DOHH2 (cell line): ENCODE measurements at regions not wholly inside any gene's neighbourhood (a gene's known extent, or its start where the extent isn't known, plus 50 kb on each side); places are given as distances from the start of the nearest gene placed in this dataset.

Source experiments
- H3F3A ChIP-seq: fragments of 200-600 bp; sonication (generic), shearing (Covaris generic); 2 replicates; pipeline ENCODE4 v1.6.0; 2016; ENCODE audit warnings: antibody characterized with exemption, mild to moderate bottlenecking; ENCODE audit not compliant: control insufficient read depth, insufficient read depth
- H3K27ac ChIP-seq: fragments of 200-600 bp; sonication (generic); 2 replicates; pipeline ENCODE4 v1.5.1; 2014; ENCODE audit warnings: low read depth, mild to moderate bottlenecking, low read length, moderate library complexity
- H3K27me3 ChIP-seq: fragments of 200-600 bp; sonication (generic); 2 replicates; pipeline ENCODE4 v1.6.1; 2014; ENCODE audit warnings: mild to moderate bottlenecking, low read length, mixed read lengths; ENCODE audit not compliant: control insufficient read depth
- H3K36me3 ChIP-seq: fragments of 200-600 bp; sonication (generic); 2 replicates; pipeline ENCODE4 v1.6.1; 2014; ENCODE audit warnings: mild to moderate bottlenecking, low read length, moderate library complexity, mixed read lengths; ENCODE audit not compliant: control insufficient read depth
- H3K4me1 ChIP-seq: fragments of 200-600 bp; sonication (generic); 2 replicates; pipeline ENCODE4 v1.6.1; 2014; ENCODE audit warnings: mild to moderate bottlenecking, low read length, mixed read lengths; ENCODE audit not compliant: control insufficient read depth
- H3K4me2 ChIP-seq: fragments of 200-600 bp; sonication (generic); 2 replicates; pipeline ENCODE4 v1.6.0; 2014; ENCODE audit warnings: mild to moderate bottlenecking, low read length, moderate library complexity
- H3K4me3 ChIP-seq: fragments of 200-600 bp; sonication (generic); 2 replicates; pipeline ENCODE4 v1.5.1; 2014; ENCODE audit warnings: mild to moderate bottlenecking, low read length, mixed read lengths
- H3K79me2 ChIP-seq: fragments of 200-600 bp; sonication (generic); 2 replicates; pipeline ENCODE4 v1.6.1; 2014; ENCODE audit warnings: mild to moderate bottlenecking, low read length, mixed read lengths; ENCODE audit not compliant: control insufficient read depth
- H3K9me2 ChIP-seq: fragments of 200-600 bp; sonication (generic); replicated peaks from 2 replicates; pipeline ENCODE4 v1.6.1; 2014; ENCODE audit warnings: mild to moderate bottlenecking, low read length, mixed read lengths; ENCODE audit not compliant: control insufficient read depth
- H3K9me3 ChIP-seq: fragments of 200-600 bp; sonication (generic); 2 replicates; pipeline ENCODE4 v1.6.1; 2014; ENCODE audit warnings: antibody characterized with exemption, low read length, mixed read lengths; ENCODE audit not compliant: control insufficient read depth, insufficient read depth
- H4K20me1 ChIP-seq: fragments of 200-600 bp; sonication (generic); 2 replicates; pipeline ENCODE4 v1.6.0; 2014; ENCODE audit warnings: low read depth, mild to moderate bottlenecking, antibody characterized with exemption, low read length, moderate library complexity; ENCODE audit not compliant: control insufficient read depth, insufficient read depth
- CTCF ChIP-seq: fragments of 200-600 bp; sonication (generic); IDR thresholded peaks from one replicate; pipeline ENCODE4 v1.5.1; 2014; ENCODE audit warnings: antibody characterized with exemption, mild to moderate bottlenecking, low read depth, low read length; ENCODE audit not compliant: poor library complexity, severe bottlenecking
- EZH2phosphoT487 ChIP-seq: fragments of 200-600 bp; sonication (generic); IDR thresholded peaks from 2 replicates; pipeline ENCODE4 v1.6.1; 2017; ENCODE audit warnings: borderline replicate concordance, mild to moderate bottlenecking, antibody characterized with exemption, low read length, moderate library complexity, mixed read lengths

- no peaks in the 10 kb centered on the region for H4K20me1 ChIP-seq
- H3K4me2 ChIP-seq, result no peak overlapping the region
- H3K9me2 ChIP-seq, result no peaks in the 10 kb centered on the region
- H3K27ac ChIP-seq, result no peak overlapping the region
- H3K79me2 ChIP-seq, result no peaks in the 10 kb centered on the region
- no peaks in the 10 kb centered on the region for H3F3A ChIP-seq
- H3K4me1 ChIP-seq, result no peaks in the 10 kb centered on the region
- no peaks in the 10 kb centered on the region for H3K36me3 ChIP-seq
- no peak overlapping the region for H3K4me3 ChIP-seq
- H3K27me3 ChIP-seq, result no peaks in the 10 kb centered on the region
- no peaks in the 10 kb centered on the region for H3K9me3 ChIP-seq
- TF ChIP-seq EZH2phosphoT487 (no peak), CTCF (no peak)
Measured at GRCh38 chr3:65194744-65195143, 506.9 kb upstream of the ADAMTS9 start.

- Histone ChIP-seq H3K27me3 (no peaks in the 10 kb centered on the region), H3K4me2 (no peak overlapping the region), H3K9me2 (no peaks in the 10 kb centered on the region), H3K79me2 (no peaks in the 10 kb centered on the region), H3K4me3 (no peak overlapping the region), H4K20me1 (no peaks in the 10 kb centered on the region), H3K9me3 (no peaks in the 10 kb centered on the region), H3K36me3 (no peaks in the 10 kb centered on the region), H3K4me1 (no peaks in the 10 kb centered on the region), H3K27ac (no peak overlapping the region), H3F3A (no peaks in the 10 kb centered on the region)
- TF ChIP-seq EZH2phosphoT487 (no peak), CTCF (no peak)
Measured at GRCh38 chr3:65194047-65194714, 506.4 kb upstream of the ADAMTS9 start.

GRCh38 chr3:65193531-65193930 is 505.7 kb upstream of the ADAMTS9 start:
- TF ChIP-seq CTCF (no peak), EZH2phosphoT487 (no peak)
- Histone ChIP-seq H3F3A (no peaks in the 10 kb centered on the region), H4K20me1 (no peaks in the 10 kb centered on the region)

More at GRCh38 chr3:65193531-65193930, 505.7 kb upstream of the ADAMTS9 start:
- H3K4me3 ChIP-seq, result no peak overlapping the region
- H3K27me3 ChIP-seq, result no peaks in the 10 kb centered on the region
- no peaks in the 10 kb centered on the region for H3K4me1 ChIP-seq
- no peak overlapping the region for H3K4me2 ChIP-seq
- H3K9me3 ChIP-seq, result no peaks in the 10 kb centered on the region
- no peak overlapping the region for H3K27ac ChIP-seq
- H3K36me3 ChIP-seq, result no peaks in the 10 kb centered on the region
- H3K79me2 ChIP-seq, result no peaks in the 10 kb centered on the region
- H3K9me2 ChIP-seq, result no peaks in the 10 kb centered on the region
